GM12878 (cell line): ENCODE measurements at regions not wholly inside any gene's neighbourhood (a gene's known extent, or its start where the extent isn't known, plus 50 kb on each side); places are given as distances from the start of the nearest gene placed in this dataset.

Source experiments
- ATAC-seq: fragments of 200-7000 bp; cut with Tn5 transposase; 3 replicates; pipeline ENCODE4 v1.9.1; 2020; ENCODE audit warnings: mild to moderate bottlenecking, moderate library complexity
- BruUV-seq: library from RNA; stranded (reverse); fragments of 400-500 nt; replicated peaks from 2 replicates; lab custom pipeline; 2021; lab: Mats Ljungman, UMichigan
- CTCF ChIA-PET: fragments of 300-600 bp; sonication (Branson Sonifier 250); formaldehyde crosslinking; extraction: SDS; loops from one replicate; lab custom pipeline; 2021; ENCODE audit warnings: inconsistent platforms; lab: Yijun Ruan, JAX
- POLR2A ChIA-PET: fragments of 350-600 bp; formaldehyde crosslinking; extraction: SDS; loops from one replicate; lab custom pipeline; 2021; ENCODE audit warnings: inconsistent platforms; lab: Charles Lee
- RAD21 ChIA-PET: fragments of 300-600 bp; sonication (Branson Sonifier 250); formaldehyde crosslinking; loops from one replicate; lab custom pipeline; 2023; ENCODE audit warnings: antibody characterized with exemption; ENCODE audit not compliant: unreplicated experiment; lab: Charles Lee
- SMC1A ChIA-PET: fragments of 300-600 bp; sonication (Branson Sonifier 250); formaldehyde crosslinking; loops from one replicate; lab custom pipeline; 2023; ENCODE audit not compliant: unreplicated experiment, uncharacterized antibody; lab: Charles Lee
- DNase-seq: peaks from one replicate; pipeline ENCODE4 v3.0.0-alpha.2; 2011; ENCODE audit warnings: low read depth, low spot score
- FAIRE-seq: peaks from 3 replicates; lab custom pipeline; 2011; peaks lifted over from hg19 to GRCh38; lab: Jason Lieb, UNC
- H2AFZ ChIP-seq: 2 replicates; pipeline ENCODE4 v1.6.0; 2011; ENCODE audit warnings: low read depth, low read length, control low read depth; ENCODE audit not compliant: control insufficient read depth
- H3K27ac ChIP-seq: 2 replicates; pipeline ENCODE4 v1.5.1; 2011; ENCODE audit warnings: control low read depth; ENCODE audit not compliant: control insufficient read depth, insufficient read depth
- H3K27me3 ChIP-seq, 2 experiments: replicated peaks in 1 of 2; 2 replicates each; pipeline versions ENCODE4 v1.6.0 to v1.6.1; 2011; ENCODE audit warnings: low read length in 1 of 2; ENCODE audit not compliant: control insufficient read depth in 2 of 2, insufficient read depth in 2 of 2
- H3K36me3 ChIP-seq, 2 experiments: 2 replicates each; pipeline ENCODE4 v1.5.1; 2011; ENCODE audit warnings: low read length in 1 of 2; ENCODE audit not compliant: control insufficient read depth in 2 of 2, insufficient read depth in 2 of 2
- H3K4me1 ChIP-seq: 2 replicates; pipeline ENCODE4 v1.6.1; 2011; ENCODE audit warnings: mild to moderate bottlenecking, low read length, moderate library complexity, mixed read lengths; ENCODE audit not compliant: control insufficient read depth, insufficient read depth
- H3K4me2 ChIP-seq: 2 replicates; pipeline ENCODE4 v1.6.0; 2011; ENCODE audit warnings: control low read depth; ENCODE audit not compliant: control insufficient read depth, insufficient read depth
- H3K4me3 ChIP-seq: fragments of 200-600 bp; sonication (generic); 2 replicates; pipeline ENCODE4 v1.5.1; 2016
- H3K79me2 ChIP-seq: 2 replicates; pipeline ENCODE4 v1.6.0; 2011; ENCODE audit warnings: low read length; ENCODE audit not compliant: control insufficient read depth, insufficient read depth
- H3K9ac ChIP-seq: 2 replicates; pipeline ENCODE4 v1.8.0; 2011; ENCODE audit warnings: low read length, control low read depth, mixed read lengths; ENCODE audit not compliant: control insufficient read depth, insufficient read depth
- H3K9me3 ChIP-seq: replicated peaks from 3 replicates; pipeline ENCODE4 v1.5.1; 2011; ENCODE audit warnings: mild to moderate bottlenecking, low read length; ENCODE audit not compliant: control insufficient read depth, insufficient read depth
- H4K20me1 ChIP-seq: 2 replicates; pipeline ENCODE4 v1.6.0; 2011; ENCODE audit not compliant: control insufficient read depth, insufficient read depth
- ATF3 ChIP-seq: IDR thresholded peaks from 2 replicates; pipeline ENCODE4 v1.6.1; 2011; ENCODE audit warnings: low read depth, mild to moderate bottlenecking, low read length, moderate library complexity, borderline replicate concordance; ENCODE audit errors: extremely low read depth
- BCL3 ChIP-seq: IDR thresholded peaks from 2 replicates; pipeline ENCODE4 v1.6.1; 2011; ENCODE audit warnings: borderline replicate concordance, low read depth, mild to moderate bottlenecking, moderate library complexity, low read length; ENCODE audit not compliant: insufficient read depth, poor library complexity, severe bottlenecking
- CREB1 ChIP-seq: IDR thresholded peaks from 2 replicates; pipeline ENCODE4 v1.6.1; 2012; ENCODE audit warnings: low read depth, mild to moderate bottlenecking, inconsistent platforms
- EED ChIP-seq: sonication (generic); IDR thresholded peaks from 2 replicates; pipeline ENCODE4 v1.6.1; 2016; ENCODE audit warnings: antibody characterized with exemption, low read depth
- ELK1 ChIP-seq: IDR thresholded peaks from 2 replicates; pipeline ENCODE4 v1.6.1; 2012; ENCODE audit warnings: low read depth, low read length, improper control_type of control experiment
- KAT2A ChIP-seq: conservative IDR thresholded peaks from 2 replicates; pipeline ENCODE4 v1.6.1; 2011; ENCODE audit warnings: low read depth, low read length; ENCODE audit not compliant: control insufficient read depth
- KLF5 ChIP-seq: fragments of 450-650 bp; IDR thresholded peaks from 2 replicates; pipeline ENCODE4 v1.6.1; 2014; ENCODE audit warnings: mild to moderate bottlenecking; ENCODE audit not compliant: partially characterized antibody
- LARP7 ChIP-seq: fragments of 450-650 bp; IDR thresholded peaks from 2 replicates; pipeline ENCODE4 v1.6.1; 2017; ENCODE audit warnings: mild to moderate bottlenecking
- MAX ChIP-seq: IDR thresholded peaks from 2 replicates; pipeline ENCODE4 v1.6.1; 2012; ENCODE audit warnings: low read depth, low read length, improper control_type of control experiment
- MEF2A ChIP-seq: IDR thresholded peaks from 2 replicates; pipeline ENCODE4 v1.6.1; 2011; ENCODE audit warnings: low read depth, mild to moderate bottlenecking, low read length, moderate library complexity; ENCODE audit not compliant: insufficient read depth
- PAX8 ChIP-seq: fragments of 450-650 bp; IDR thresholded peaks from 2 replicates; pipeline ENCODE4 v1.6.1; 2017; ENCODE audit warnings: mild to moderate bottlenecking, moderate library complexity
- RCOR1 ChIP-seq: conservative IDR thresholded peaks from 2 replicates; pipeline ENCODE4 v1.6.1; 2012; ENCODE audit warnings: low read depth, low read length, improper control_type of control experiment
- SIX5 ChIP-seq: IDR thresholded peaks from 2 replicates; pipeline ENCODE4 v1.6.1; 2011; ENCODE audit warnings: mild to moderate bottlenecking, low read depth, low read length, moderate library complexity; ENCODE audit not compliant: severe bottlenecking
- SMAD5 ChIP-seq: IDR thresholded peaks from 2 replicates; pipeline ENCODE4 v1.6.1; 2016; ENCODE audit warnings: antibody characterized with exemption, low read depth
- SPI1 ChIP-seq: IDR thresholded peaks from 2 replicates; pipeline ENCODE4 v1.6.1; 2011; ENCODE audit warnings: low read depth, mild to moderate bottlenecking, low read length, moderate library complexity, borderline replicate concordance; ENCODE audit not compliant: insufficient read depth
- TBL1XR1 ChIP-seq: IDR thresholded peaks from 2 replicates; pipeline ENCODE4 v1.6.1; 2012; ENCODE audit warnings: low read depth, low read length, improper control_type of control experiment
- YBX1 ChIP-seq: fragments of 450-650 bp; IDR thresholded peaks from 2 replicates; pipeline ENCODE4 v1.6.1; 2016; ENCODE audit warnings: antibody characterized with exemption
- WGBS: methylation state at CpG from one replicate; pipeline ENCODE4 v1.1.6; 2016; ENCODE audit warnings: low lambda C conversion rate; ENCODE audit not compliant: insufficient replicate concordance, insufficient coverage; ENCODE audit errors: missing lambda C conversion rate; 5-methylcytosine and 5-hydroxymethylcytosine counted together
- in situ Hi-C: fragments of 300-500 bp; cut with MboI; formaldehyde crosslinking; loops from 9 replicates; pipeline ENCODE4 v1.14.3; 2018; ENCODE audit warnings: mixed read lengths
- intact Hi-C: fragments of 100-400 bp; cut with micrococcal nuclease; formaldehyde crosslinking; loops from one replicate; pipeline ENCODE4 v1.14.2; 2022; ENCODE audit not compliant: unreplicated experiment

GRCh38 chr18:24930971-24931370, 421.0 kb downstream of the ZNF521 start:
- no TSS peak for BruUV-seq
- FAIRE-seq (no peak), DNase-seq (no peak), ATAC-seq (no peak)
- Histone ChIP-seq H3K4me2 (no peak overlapping the region), H4K20me1 (no peaks in the 10 kb centered on the region), H3K4me1 (no peaks in the 10 kb centered on the region), H2AFZ (no peak overlapping the region), H3K9me3 (no peaks in the 10 kb centered on the region), H3K4me3 (no peak overlapping the region), H3K27ac (no peak overlapping the region), H3K36me3 (no peaks in the 10 kb centered on the region)
- WGBS = 25% methylated on average over 6 of the region's 6 CpGs
- ChIA-PET RAD21 (no interaction called here), POLR2A (no interaction called here)
- TF ChIP-seq ELK1 = no peak
- no peak for TF ChIP-seq RCOR1
- no peak for TF ChIP-seq KAT2A
- no peak for TF ChIP-seq CREB1
- TF ChIP-seq PAX8 = no peak
- no peak for TF ChIP-seq MEF2A
- TF ChIP-seq EED = no peak
- no peak for TF ChIP-seq SMAD5
- no peak for TF ChIP-seq BCL3
- no peak for TF ChIP-seq SIX5
- TF ChIP-seq SPI1 = no peak
- TF ChIP-seq YBX1 = no peak
- no peak for TF ChIP-seq TBL1XR1
- TF ChIP-seq LARP7 = no peak
- no peak for TF ChIP-seq ATF3
- no peak for TF ChIP-seq KLF5
- no peak for TF ChIP-seq MAX
- TF ChIP-seq, all 136 proteins: peak for 0
- Histone ChIP-seq H3K9ac (no peak overlapping the region), H3K27me3 (no peaks in the 10 kb centered on the region; a peak in 2 of 4 replicates), H3K79me2 (no peaks in the 10 kb centered on the region)
- intact Hi-C loops (no loop called here), in situ Hi-C loops (no loop called here)
- ChIA-PET SMC1A (no interaction called here), CTCF (no interaction called here)
